Type B pancreatic cell (in vitro differentiated cells): ENCODE measurements at regions not wholly inside any gene's neighbourhood (a gene's known extent, or its start where the extent isn't known, plus 50 kb on each side); places are given as distances from the start of the nearest gene placed in this dataset.

Experiments
- DNase-seq: peaks from one replicate; pipeline ENCODE4 v3.0.0; 2021; ENCODE audit warnings: mixed read lengths; ENCODE audit not compliant: unreplicated experiment; ENCODE audit errors: extremely low spot score
- H3K27ac Mint-ChIP-seq: 2 replicates; pipeline ENCODE4 v1.8.0; 2021; ENCODE audit warnings: mild to moderate bottlenecking, mixed read lengths
- H3K27me3 Mint-ChIP-seq: 2 replicates; pipeline ENCODE4 v1.8.0; 2021; ENCODE audit warnings: mixed read lengths
- H3K36me3 Mint-ChIP-seq: 2 replicates; pipeline ENCODE4 v1.8.0; 2021; ENCODE audit warnings: mixed read lengths
- H3K4me1 Mint-ChIP-seq: one replicate; pipeline ENCODE4 v1.8.0; 2021; ENCODE audit warnings: mixed read lengths; ENCODE audit not compliant: unreplicated experiment
- H3K4me3 Mint-ChIP-seq: 2 replicates; pipeline ENCODE4 v1.8.0; 2021; ENCODE audit warnings: mild to moderate bottlenecking, mixed read lengths
- H3K9me3 Mint-ChIP-seq: 2 replicates; pipeline ENCODE4 v1.8.0; 2021; ENCODE audit warnings: mixed read lengths
- TF ChIP-seq, protein P1 (sequence below): fragments of 200-600 bp; sonication (generic); conservative IDR thresholded peaks from 2 replicates; pipeline ENCODE4 v1.5.0; 2021; ENCODE audit warnings: antibody characterized with exemption, mild to moderate bottlenecking

DNA sequence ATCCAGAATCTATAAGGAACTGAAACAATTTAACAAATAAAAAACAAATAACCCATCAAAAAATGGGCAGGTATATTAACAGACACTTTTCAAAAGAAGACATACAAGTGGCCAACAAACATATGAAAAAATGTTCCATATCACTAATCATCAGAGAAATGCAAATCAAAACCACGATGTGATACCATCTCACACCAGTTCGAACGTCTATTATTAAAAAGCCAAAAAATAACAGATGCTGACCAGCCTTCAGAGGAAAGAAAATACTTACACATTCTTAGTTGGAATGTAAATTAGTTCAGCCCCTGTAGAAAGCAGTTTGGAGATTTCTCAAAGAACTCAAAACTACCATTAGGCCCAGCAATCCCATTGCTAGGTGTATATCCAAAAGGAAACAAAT, 687.9 kb upstream of the AADAT start:
- Mint-ChIP-seq H3K36me3 (no peaks in the 10 kb centered on the region), H3K27me3 (no peaks in the 10 kb centered on the region), H3K9me3 (no peaks in the 10 kb centered on the region), H3K4me3 (no peak overlapping the region), H3K4me1 (no peaks in the 10 kb centered on the region), H3K27ac (no peak overlapping the region)
- no peak for DNase-seq
- TF ChIP-seq, protein P1, sequence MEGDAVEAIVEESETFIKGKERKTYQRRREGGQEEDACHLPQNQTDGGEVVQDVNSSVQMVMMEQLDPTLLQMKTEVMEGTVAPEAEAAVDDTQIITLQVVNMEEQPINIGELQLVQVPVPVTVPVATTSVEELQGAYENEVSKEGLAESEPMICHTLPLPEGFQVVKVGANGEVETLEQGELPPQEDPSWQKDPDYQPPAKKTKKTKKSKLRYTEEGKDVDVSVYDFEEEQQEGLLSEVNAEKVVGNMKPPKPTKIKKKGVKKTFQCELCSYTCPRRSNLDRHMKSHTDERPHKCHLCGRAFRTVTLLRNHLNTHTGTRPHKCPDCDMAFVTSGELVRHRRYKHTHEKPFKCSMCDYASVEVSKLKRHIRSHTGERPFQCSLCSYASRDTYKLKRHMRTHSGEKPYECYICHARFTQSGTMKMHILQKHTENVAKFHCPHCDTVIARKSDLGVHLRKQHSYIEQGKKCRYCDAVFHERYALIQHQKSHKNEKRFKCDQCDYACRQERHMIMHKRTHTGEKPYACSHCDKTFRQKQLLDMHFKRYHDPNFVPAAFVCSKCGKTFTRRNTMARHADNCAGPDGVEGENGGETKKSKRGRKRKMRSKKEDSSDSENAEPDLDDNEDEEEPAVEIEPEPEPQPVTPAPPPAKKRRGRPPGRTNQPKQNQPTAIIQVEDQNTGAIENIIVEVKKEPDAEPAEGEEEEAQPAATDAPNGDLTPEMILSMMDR, result no peak

DNA sequence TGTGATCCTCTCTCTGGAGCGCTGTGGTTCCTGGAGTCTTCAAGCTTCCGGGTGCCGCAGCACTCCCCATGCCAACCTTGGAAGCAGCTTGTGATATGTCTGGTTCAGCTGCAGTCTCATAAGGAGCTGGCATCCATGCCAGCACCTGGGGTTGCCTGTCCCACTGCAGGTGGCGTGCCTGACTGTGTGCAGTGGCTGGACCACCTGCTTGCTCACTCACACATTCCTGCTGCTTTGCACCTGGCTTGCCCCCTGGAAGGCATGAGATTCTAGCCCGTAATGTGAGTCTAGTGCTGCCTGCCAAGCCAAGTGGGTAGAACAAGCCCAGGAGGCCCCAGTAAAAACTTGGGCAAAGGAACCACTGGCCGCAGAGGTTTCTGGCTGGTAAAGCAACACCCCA, 687.2 kb upstream of the AADAT start:
- Mint-ChIP-seq H3K27me3 (no peaks in the 10 kb centered on the region), H3K27ac (no peak overlapping the region), H3K4me1 (no peaks in the 10 kb centered on the region), H3K9me3 (no peaks in the 10 kb centered on the region), H3K4me3 (no peak overlapping the region), H3K36me3 (no peaks in the 10 kb centered on the region)
- no peak for DNase-seq
- TF ChIP-seq, protein P1, result no peak

DNA sequence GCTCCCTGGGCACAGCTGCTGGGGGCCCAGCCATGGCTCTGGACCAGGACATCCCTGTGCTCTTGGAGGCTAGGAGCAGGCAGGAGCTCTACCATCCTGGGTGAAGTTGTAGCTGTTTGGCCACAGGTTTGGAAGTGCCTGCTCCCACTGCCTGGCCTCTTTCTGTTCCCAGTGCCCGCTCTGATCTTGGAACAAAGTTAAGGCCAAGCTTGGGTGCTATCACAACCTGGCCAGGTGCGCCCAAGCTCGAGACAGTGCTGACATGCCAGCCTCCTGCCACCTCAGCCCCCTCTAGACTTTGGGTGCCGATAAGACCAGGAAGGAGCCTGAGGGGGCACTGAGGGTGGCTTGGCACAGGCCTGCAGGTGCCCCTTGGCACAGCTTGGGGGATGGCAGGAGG, 686.1 kb upstream of the AADAT start:
- H3K36me3 Mint-ChIP-seq, result no peaks in the 10 kb centered on the region
- DNase-seq, result no peak
- no peak overlapping the region for H3K4me3 Mint-ChIP-seq
- TF ChIP-seq, protein P1, result no peak
- no peaks in the 10 kb centered on the region for H3K27me3 Mint-ChIP-seq
- no peaks in the 10 kb centered on the region for H3K4me1 Mint-ChIP-seq
- H3K27ac Mint-ChIP-seq, result no peak overlapping the region
- H3K9me3 Mint-ChIP-seq, result no peaks in the 10 kb centered on the region

DNA sequence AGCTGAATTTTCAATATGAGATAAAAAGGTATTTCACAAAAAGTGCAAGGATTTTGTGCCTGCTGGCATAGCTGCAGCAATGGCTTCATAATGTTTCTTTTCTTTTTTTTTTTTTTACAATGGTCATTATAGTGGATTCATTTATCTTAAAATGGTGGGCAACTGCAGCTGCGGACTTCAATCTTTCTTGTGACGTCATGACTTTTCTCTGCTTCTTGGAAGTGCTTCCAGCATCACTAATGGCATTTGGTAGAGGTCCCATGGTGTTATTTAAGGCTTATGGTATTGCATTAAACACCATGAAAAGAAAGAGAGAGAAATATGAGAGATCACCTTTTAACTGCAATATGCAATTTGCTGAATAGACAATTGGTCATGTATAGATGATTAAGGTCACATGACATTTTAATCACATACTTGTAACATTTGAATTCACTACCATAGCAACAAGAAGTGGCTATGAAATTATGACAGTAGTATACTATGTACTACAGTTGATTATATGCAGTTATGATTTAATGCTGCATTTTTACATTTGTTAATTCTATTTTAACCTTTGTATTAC, 684.0 kb upstream of the AADAT start:
- Mint-ChIP-seq H3K36me3 (no peaks in the 10 kb centered on the region), H3K4me1 (no peaks in the 10 kb centered on the region), H3K4me3 (no peak overlapping the region), H3K27ac (no peak overlapping the region), H3K9me3 (no peaks in the 10 kb centered on the region), H3K27me3 (no peaks in the 10 kb centered on the region)
- TF ChIP-seq, protein P1, result no peak
- DNase-seq, result no peak

DNA sequence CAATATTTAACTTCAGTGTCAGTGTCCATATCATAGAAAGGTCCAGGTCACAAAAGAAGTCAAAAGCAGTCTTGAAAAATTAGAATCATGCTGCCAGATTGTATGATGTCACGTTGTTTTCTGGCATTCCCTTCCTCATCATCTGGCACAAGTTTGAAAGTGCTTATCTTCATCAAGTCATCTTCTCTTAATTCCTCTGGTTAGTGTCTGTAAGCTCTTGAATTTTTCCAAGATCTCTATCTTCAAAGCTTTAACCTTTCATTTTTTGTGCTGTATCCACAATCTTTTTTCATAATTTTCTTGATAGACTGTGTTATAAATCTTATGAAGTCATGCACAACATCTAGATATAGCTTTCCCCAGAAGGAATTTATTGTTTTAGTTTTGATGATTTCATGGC, 682.7 kb upstream of the AADAT start:
- Mint-ChIP-seq H3K9me3 (no peaks in the 10 kb centered on the region), H3K4me3 (no peak overlapping the region), H3K4me1 (no peaks in the 10 kb centered on the region), H3K36me3 (no peaks in the 10 kb centered on the region), H3K27ac (no peak overlapping the region), H3K27me3 (no peaks in the 10 kb centered on the region)
- TF ChIP-seq, protein P1, result no peak
- DNase-seq, result no peak

DNA sequence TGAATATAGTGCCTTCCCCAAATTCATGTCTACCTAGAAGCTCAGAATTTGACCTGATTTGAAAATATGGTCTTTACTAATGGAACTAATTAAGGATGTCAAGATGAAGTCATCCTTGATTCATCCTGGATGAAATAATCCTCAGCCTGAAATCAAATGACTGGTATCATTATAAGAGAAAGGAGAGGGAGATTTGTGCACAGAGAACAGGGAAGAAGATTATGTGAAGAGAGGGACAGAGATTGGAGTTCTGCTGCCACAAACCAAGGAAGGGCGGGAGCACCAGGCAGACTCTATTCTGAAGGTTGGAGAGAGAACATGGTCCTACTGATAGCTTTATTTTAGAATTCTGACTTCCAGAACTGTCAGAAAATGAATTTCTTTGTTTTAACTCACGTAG, 680.9 kb upstream of the AADAT start:
- Mint-ChIP-seq H3K9me3 (no peaks in the 10 kb centered on the region), H3K36me3 (no peaks in the 10 kb centered on the region), H3K27ac (no peak overlapping the region), H3K4me3 (no peak overlapping the region), H3K27me3 (no peaks in the 10 kb centered on the region), H3K4me1 (no peaks in the 10 kb centered on the region)
- no peak for DNase-seq
- TF ChIP-seq, protein P1, result no peak
